ENCODE measurements at regions not wholly inside any gene's neighbourhood (a gene's known extent, or its start where the extent isn't known, plus 50 kb on each side); places are given as distances from the start of the nearest gene placed in this dataset.

GRCh38 chr5:122237906-122238305 lies 74.1 kb upstream of the SNCAIP start:
- 38 to 58% methylated on average over 1 of the region's 1 CpG for WGBS, 2 donors
- TF ChIP-seq, protein P1, sequence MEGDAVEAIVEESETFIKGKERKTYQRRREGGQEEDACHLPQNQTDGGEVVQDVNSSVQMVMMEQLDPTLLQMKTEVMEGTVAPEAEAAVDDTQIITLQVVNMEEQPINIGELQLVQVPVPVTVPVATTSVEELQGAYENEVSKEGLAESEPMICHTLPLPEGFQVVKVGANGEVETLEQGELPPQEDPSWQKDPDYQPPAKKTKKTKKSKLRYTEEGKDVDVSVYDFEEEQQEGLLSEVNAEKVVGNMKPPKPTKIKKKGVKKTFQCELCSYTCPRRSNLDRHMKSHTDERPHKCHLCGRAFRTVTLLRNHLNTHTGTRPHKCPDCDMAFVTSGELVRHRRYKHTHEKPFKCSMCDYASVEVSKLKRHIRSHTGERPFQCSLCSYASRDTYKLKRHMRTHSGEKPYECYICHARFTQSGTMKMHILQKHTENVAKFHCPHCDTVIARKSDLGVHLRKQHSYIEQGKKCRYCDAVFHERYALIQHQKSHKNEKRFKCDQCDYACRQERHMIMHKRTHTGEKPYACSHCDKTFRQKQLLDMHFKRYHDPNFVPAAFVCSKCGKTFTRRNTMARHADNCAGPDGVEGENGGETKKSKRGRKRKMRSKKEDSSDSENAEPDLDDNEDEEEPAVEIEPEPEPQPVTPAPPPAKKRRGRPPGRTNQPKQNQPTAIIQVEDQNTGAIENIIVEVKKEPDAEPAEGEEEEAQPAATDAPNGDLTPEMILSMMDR (IDR thresholded peaks at IDR 0.05), result no peak
- intact Hi-C loops (cut with DNase I), result no loop called here

DNA sequence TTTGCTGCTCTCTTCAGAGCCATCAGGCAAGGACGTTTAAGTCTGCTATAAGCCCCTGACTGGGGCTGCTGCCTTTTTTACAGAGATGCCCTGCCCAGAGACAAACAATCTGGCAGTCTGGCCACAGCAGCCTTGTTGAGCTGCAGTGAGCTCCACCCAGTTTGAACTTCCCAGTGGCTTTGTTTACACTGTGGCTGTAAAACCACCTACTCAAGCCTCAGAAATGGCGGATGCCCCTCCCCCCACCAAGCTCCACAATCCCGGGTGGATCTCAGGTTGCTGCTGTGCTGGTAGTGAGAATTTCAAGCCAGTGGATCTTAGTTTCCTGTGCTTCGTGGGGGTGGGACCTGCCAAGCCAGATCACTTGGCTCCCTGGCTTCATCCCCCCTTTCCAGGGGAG lies 59.7 kb upstream of the SNCAIP start:
- TF ChIP-seq, protein P1 (IDR thresholded peaks at IDR 0.05), result no peak
- DNase-seq, result no peak
- no peak overlapping the region for H3K27ac ChIP-seq
- no peaks in the 10 kb centered on the region for H3K4me1 ChIP-seq
- intact Hi-C loops (cut with DNase I), result no loop called here
- H3K4me3 ChIP-seq, result no peak overlapping the region
- 58 to 67% methylated on average over 4 of the region's 4 CpGs for WGBS, 2 donors
- H3K9me3 ChIP-seq, result peaks cover 0 to 35% (median 12%) of the 10 kb centered on the region in 11 donors
- no peaks in the 10 kb centered on the region for H3K27me3 ChIP-seq
- no peaks in the 10 kb centered on the region for H3K36me3 ChIP-seq
- no peak for ATAC-seq

More at GRCh38 chr5:122237906-122238305, 74.1 kb upstream of the SNCAIP start:
- DNase-seq, result no peak
- Histone ChIP-seq H3K4me1 (no peaks in the 10 kb centered on the region), H3K9me3 (peaks cover 0 to 6% (median 0%) of the 10 kb centered on the region in 11 donors), H3K27me3 (no peaks in the 10 kb centered on the region), H3K4me3 (no peak overlapping the region), H3K36me3 (no peaks in the 10 kb centered on the region), H3K27ac (no peak overlapping the region)
- peak in 1 of 8 donors; percentile 43 for ATAC-seq

DNA sequence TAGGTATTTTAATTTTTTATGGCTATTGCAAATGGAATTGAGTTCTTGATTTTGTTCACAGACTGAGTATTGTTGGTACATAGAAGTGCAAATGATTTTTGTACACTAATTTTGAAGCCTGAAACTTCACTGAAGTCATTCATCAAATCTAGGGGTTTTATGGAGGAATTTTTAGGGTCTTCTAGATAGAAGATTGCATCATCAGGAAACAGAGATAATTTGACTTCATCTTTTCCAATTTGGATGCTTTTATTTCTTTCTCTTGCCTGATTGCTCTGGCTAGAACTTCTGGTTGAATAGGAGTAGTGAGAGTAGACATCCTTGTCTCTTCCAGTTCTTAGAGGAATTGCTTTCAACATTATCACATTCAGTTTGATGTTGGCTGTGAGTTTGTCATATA lies 58.2 kb upstream of the SNCAIP start:
- intact Hi-C loops (cut with DNase I), result no loop called here
- no peak overlapping the region for H3K4me3 ChIP-seq
- ATAC-seq, result no peak
- peaks cover 0 to 44% (median 13%) of the 10 kb centered on the region in 11 donors for H3K9me3 ChIP-seq
- H3K27ac ChIP-seq, result no peak overlapping the region
- TF ChIP-seq, protein P1 (IDR thresholded peaks at IDR 0.05), result no peak
- no peak for DNase-seq
- no peaks in the 10 kb centered on the region for H3K4me1 ChIP-seq
- H3K36me3 ChIP-seq, result no peaks in the 10 kb centered on the region
- no peaks in the 10 kb centered on the region for H3K27me3 ChIP-seq

DNA sequence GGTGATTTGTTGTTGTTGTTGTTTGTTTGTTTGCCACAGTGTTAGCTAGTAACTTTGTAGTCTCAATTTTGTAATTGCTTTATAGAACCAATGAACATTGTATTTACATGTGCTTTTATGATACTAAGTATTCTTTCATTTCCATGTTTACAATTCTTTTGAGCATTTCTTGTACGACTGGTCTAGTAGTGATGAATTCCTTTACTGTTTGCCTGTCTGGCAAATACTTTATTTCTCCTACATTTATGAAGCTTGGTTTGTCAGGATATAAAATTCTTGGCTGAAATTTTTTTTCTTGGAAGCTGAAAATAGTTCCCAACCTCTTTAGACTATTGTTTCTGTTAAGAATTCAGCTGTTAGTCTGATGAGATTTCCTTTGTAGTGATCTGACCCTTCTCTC lies 55.6 kb upstream of the SNCAIP start:
- WGBS, 2 donors, result 70 to 89% methylated on average over 1 of the region's 1 CpG
- intact Hi-C loops (cut with DNase I), result loop anchor here in 1 of 10 donors (5.0 kb wide), 1 partner anchor 664 kb away; no protein-coding TSS in a partner anchor
- TF ChIP-seq, protein P1 (IDR thresholded peaks at IDR 0.05), result no peak

More for the DNA sequence above, 55.6 kb upstream of the SNCAIP start:
- Histone ChIP-seq H3K36me3 (no peaks in the 10 kb centered on the region), H3K4me3 (no peak overlapping the region), H3K4me1 (no peaks in the 10 kb centered on the region), H3K9me3 (peaks cover 0 to 42% (median 13%) of the 10 kb centered on the region in 11 donors), H3K27ac (no peak overlapping the region), H3K27me3 (no peaks in the 10 kb centered on the region)
- ATAC-seq, result no peak
- no peak for DNase-seq

All from heart right ventricle (tissue), 16 donors.